ENCODE measurements at regions not wholly inside any gene's neighbourhood (a gene's known extent, or its start where the extent isn't known, plus 50 kb on each side); places are given as distances from the start of the nearest gene placed in this dataset.

- no peak overlapping the region for H3K27ac ChIP-seq
- H3K4me1 ChIP-seq = no peaks in the 10 kb centered on the region
- no peak overlapping the region for H2AFZ ChIP-seq
- no peaks in the 10 kb centered on the region for H3K36me3 ChIP-seq (ENCODE audit: control insufficient read depth, insufficient read depth, low read length)
- no peaks in the 10 kb centered on the region for H3K79me2 ChIP-seq
- no peaks in the 10 kb centered on the region for H3K27me3 ChIP-seq (ENCODE audit: control insufficient read depth, insufficient read depth, low read length)
- H3K4me3 ChIP-seq (ENCODE audit: low read depth, low read length) = no peak overlapping the region
- no peak overlapping the region for H3K4me2 ChIP-seq (ENCODE audit: low read length)
- H3K9ac ChIP-seq = no peak overlapping the region
- H3K9me3 ChIP-seq (ENCODE audit: control insufficient read depth, low read length) = no peaks in the 10 kb centered on the region
- TF ChIP-seq CTCF (IDR thresholded peaks at IDR 0.05) = no peak
Observed at GRCh38 chr14:96962337-96962736, 165.2 kb downstream of the VRK1 start.

GRCh38 chr14:96964726-96965415 lies 167.7 kb downstream of the VRK1 start:
- H3K9ac ChIP-seq = no peak overlapping the region
- no peak overlapping the region for H3K27ac ChIP-seq
- no peak for TF ChIP-seq CTCF (IDR thresholded peaks at IDR 0.05)
- H3K79me2 ChIP-seq = no peaks in the 10 kb centered on the region
- no peak overlapping the region for H2AFZ ChIP-seq
- no peaks in the 10 kb centered on the region for H3K36me3 ChIP-seq (ENCODE audit: control insufficient read depth, insufficient read depth, low read length)
- H3K4me3 ChIP-seq (ENCODE audit: low read depth, low read length) = no peak overlapping the region
- no peak overlapping the region for H3K4me2 ChIP-seq (ENCODE audit: low read length)
- no peaks in the 10 kb centered on the region for H3K27me3 ChIP-seq (ENCODE audit: control insufficient read depth, insufficient read depth, low read length)
- H3K9me3 ChIP-seq (ENCODE audit: control insufficient read depth, low read length) = no peaks in the 10 kb centered on the region
- H3K4me1 ChIP-seq = no peaks in the 10 kb centered on the region

GRCh38 chr14:96965885-96966595 lies 168.9 kb downstream of the VRK1 start:
- no peaks in the 10 kb centered on the region for H3K9me3 ChIP-seq (ENCODE audit: control insufficient read depth, low read length)

GRCh38 chr14:96975116-96975515 lies 177.9 kb downstream of the VRK1 start:
- H3K4me1 ChIP-seq = no peaks in the 10 kb centered on the region
- H3K27me3 ChIP-seq (ENCODE audit: control insufficient read depth, insufficient read depth, low read length) = no peaks in the 10 kb centered on the region
- H3K27ac ChIP-seq = no peak overlapping the region
- no peak overlapping the region for H3K9ac ChIP-seq
- H3K79me2 ChIP-seq = no peaks in the 10 kb centered on the region
- no peak overlapping the region for H3K4me3 ChIP-seq (ENCODE audit: low read depth, low read length)
- H3K36me3 ChIP-seq (ENCODE audit: control insufficient read depth, insufficient read depth, low read length) = no peaks in the 10 kb centered on the region
- H3K4me2 ChIP-seq (ENCODE audit: low read length) = no peak overlapping the region
- TF ChIP-seq CTCF (IDR thresholded peaks at IDR 0.05) = no peak
- no peak overlapping the region for H2AFZ ChIP-seq
- H3K9me3 ChIP-seq (ENCODE audit: control insufficient read depth, low read length) = peaks cover 3% of the 10 kb centered on the region

More at GRCh38 chr14:96965885-96966595, 168.9 kb downstream of the VRK1 start:
- H3K27me3 ChIP-seq (ENCODE audit: control insufficient read depth, insufficient read depth, low read length) = no peaks in the 10 kb centered on the region
- H2AFZ ChIP-seq = no peak overlapping the region
- H3K79me2 ChIP-seq = no peaks in the 10 kb centered on the region
- no peaks in the 10 kb centered on the region for H3K4me1 ChIP-seq
- no peaks in the 10 kb centered on the region for H3K36me3 ChIP-seq (ENCODE audit: control insufficient read depth, insufficient read depth, low read length)
- no peak for TF ChIP-seq CTCF (IDR thresholded peaks at IDR 0.05)
- H3K4me3 ChIP-seq (ENCODE audit: low read depth, low read length) = no peak overlapping the region
- H3K9ac ChIP-seq = no peak overlapping the region
- H3K4me2 ChIP-seq (ENCODE audit: low read length) = no peak overlapping the region
- no peak overlapping the region for H3K27ac ChIP-seq
